ENCODE measurements at regions not wholly inside any gene's neighbourhood (a gene's known extent, or its start where the extent isn't known, plus 50 kb on each side); places are given as distances from the start of the nearest gene placed in this dataset.
A peak's percentile ranks its signal among the peaks of the same experiment; 100 is the strongest.

GRCh38 chr7:106552645-106553445 lies 108.1 kb downstream of the CCDC71L start:
- Mint-ChIP-seq H3K27ac (no peak overlapping the region), H3K4me3 (no peak overlapping the region), H3K9me3 (peaks cover 5% of the 10 kb centered on the region), H3K27me3 (no peaks in the 10 kb centered on the region), H3K36me3 (ENCODE audit: low read depth) (no peaks in the 10 kb centered on the region), H3K4me1 (ENCODE audit: low read depth) (no peaks in the 10 kb centered on the region)
- intact Hi-C loops (cut with micrococcal nuclease), result no loop called here
- CTCF ChIA-PET, result no interaction called here
- POLR2A ChIA-PET, result no interaction called here
- no peak for TF ChIP-seq CTCF (IDR thresholded peaks at IDR 0.05)
- DNase-seq, result no peak
- ATAC-seq, result no peak

GRCh38 chr7:106551936-106552335 lies 109.0 kb downstream of the CCDC71L start:
- DNase-seq (no peak), ATAC-seq (no peak)
- TF ChIP-seq CTCF (IDR thresholded peaks at IDR 0.05), result no peak
- intact Hi-C loops (cut with micrococcal nuclease), result no loop called here
- POLR2A ChIA-PET, result no interaction called here
- Mint-ChIP-seq H3K4me3 (no peak overlapping the region), H3K36me3 (ENCODE audit: low read depth) (no peaks in the 10 kb centered on the region), H3K9me3 (peaks cover 5% of the 10 kb centered on the region), H3K27me3 (no peaks in the 10 kb centered on the region), H3K27ac (no peak overlapping the region), H3K4me1 (ENCODE audit: low read depth) (no peaks in the 10 kb centered on the region)
- CTCF ChIA-PET, result interaction anchor here (1.2 kb wide), 2 partner anchors 9 to 10 kb away, joined by 4 to 7 read pairs; no protein-coding TSS in a partner anchor

- ATAC-seq, result no peak
- ChIA-PET POLR2A (no interaction called here), CTCF (interaction anchor here (0.7 to 2.6 kb wide), 4 partner anchors 9 to 393 kb away, joined by 3 to 8 read pairs (median 4); no protein-coding TSS in a partner anchor)
- Mint-ChIP-seq H3K27ac (no peak overlapping the region), H3K27me3 (no peaks in the 10 kb centered on the region), H3K4me3 (no peak overlapping the region), H3K36me3 (ENCODE audit: low read depth) (no peaks in the 10 kb centered on the region), H3K9me3 (no peaks in the 10 kb centered on the region), H3K4me1 (ENCODE audit: low read depth) (peaks cover 3% of the 10 kb centered on the region)
- no peak for DNase-seq
- intact Hi-C loops (cut with micrococcal nuclease), result loop anchor here (10.0 kb wide), 1 partner anchor 374 kb away; no protein-coding TSS in a partner anchor
- no peak for TF ChIP-seq CTCF (IDR thresholded peaks at IDR 0.05)
Observed at GRCh38 chr7:106548491-106548890, 112.5 kb downstream of the CCDC71L start.

- CTCF ChIA-PET, result interaction anchor here (0.6 to 4.2 kb wide), 2 partner anchors 191 to 378 kb away, joined by 3 to 32 read pairs; no protein-coding TSS in a partner anchor
- Mint-ChIP-seq H3K27me3 (peaks cover 3% of the 10 kb centered on the region), H3K36me3 (ENCODE audit: low read depth) (no peaks in the 10 kb centered on the region), H3K4me1 (ENCODE audit: low read depth) (peaks cover 8% of the 10 kb centered on the region), H3K4me3 (no peak overlapping the region), H3K9me3 (no peaks in the 10 kb centered on the region), H3K27ac (no peak overlapping the region)
- ATAC-seq, result peak; percentile 34
- POLR2A ChIA-PET, result no interaction called here
- peak; percentile 7 for DNase-seq
- TF ChIP-seq CTCF (IDR thresholded peaks at IDR 0.05), result no peak
- intact Hi-C loops (cut with micrococcal nuclease), result loop anchor here (10.0 kb wide), 1 partner anchor 370 kb away; no protein-coding TSS in a partner anchor
Observed at GRCh38 chr7:106545275-106545674, 115.7 kb downstream of the CCDC71L start.

GRCh38 chr7:106543221-106543757 lies 117.7 kb downstream of the CCDC71L start:
- Mint-ChIP-seq H3K4me3 (no peak overlapping the region), H3K27me3 (peaks cover 3% of the 10 kb centered on the region), H3K36me3 (ENCODE audit: low read depth) (no peaks in the 10 kb centered on the region), H3K27ac (no peak overlapping the region), H3K4me1 (ENCODE audit: low read depth) (peaks cover 8% of the 10 kb centered on the region), H3K9me3 (no peaks in the 10 kb centered on the region)
- intact Hi-C loops (cut with micrococcal nuclease), result loop anchor here (5.0 to 10.0 kb wide), 3 partner anchors 109 to 368 kb away; no protein-coding TSS in a partner anchor
- DNase-seq (no peak), ATAC-seq (no peak)
- CTCF ChIA-PET, result interaction anchor here (0.6 to 4.2 kb wide), 24 partner anchors 8 to 373 kb away, joined by 3 to 32 read pairs (median 4); partner anchors contain the start of gene CCDC71L
- no peak for TF ChIP-seq CTCF (IDR thresholded peaks at IDR 0.05)
- POLR2A ChIA-PET, result interaction anchor here (0.6 to 1.3 kb wide), 3 partner anchors 11 to 111 kb away, joined by 3 read pairs; no protein-coding TSS in a partner anchor

Measured in activated CD8-positive, alpha-beta T cell treated with anti-CD3 and anti-CD28 coated beads for 36 hours (primary cell).